Neuronal stem cell (in vitro differentiated cells): ENCODE measurements at regions not wholly inside any gene's neighbourhood (a gene's known extent, or its start where the extent isn't known, plus 50 kb on each side); places are given as distances from the start of the nearest gene placed in this dataset.

Experiments used
- DNase-seq: peaks from one replicate; pipeline ENCODE4 v3.0.0-alpha.2; 2013; ENCODE audit warnings: low spot score
- H2AFZ ChIP-seq: one replicate; pipeline ENCODE4 v1.6.1; 2013; ENCODE audit warnings: mild to moderate bottlenecking, low read length, inconsistent platforms
- H2AK5ac ChIP-seq: 2 replicates; pipeline ENCODE4 v1.6.1; 2013; ENCODE audit warnings: low read depth, mild to moderate bottlenecking, inconsistent platforms, low read length, moderate library complexity, mixed read lengths
- H2BK120ac ChIP-seq: 2 replicates; pipeline ENCODE4 v1.6.1; 2013; ENCODE audit warnings: low read depth, mild to moderate bottlenecking, inconsistent platforms, low read length, moderate library complexity, mixed read lengths
- H2BK12ac ChIP-seq: one replicate; pipeline ENCODE4 v1.6.1; 2013; ENCODE audit warnings: low read length, inconsistent platforms
- H2BK15ac ChIP-seq: 2 replicates; pipeline ENCODE4 v1.6.1; 2013; ENCODE audit warnings: mild to moderate bottlenecking, low read length, inconsistent platforms, mixed read lengths
- H2BK5ac ChIP-seq: one replicate; pipeline ENCODE4 v1.6.1; 2013; ENCODE audit warnings: inconsistent platforms, mild to moderate bottlenecking, low read length, moderate library complexity
- H3K14ac ChIP-seq: one replicate; pipeline ENCODE4 v1.6.1; 2013; ENCODE audit warnings: low read length, inconsistent platforms
- H3K18ac ChIP-seq: 2 replicates; pipeline ENCODE4 v1.6.1; 2013; ENCODE audit warnings: low read length, inconsistent platforms
- H3K23ac ChIP-seq: 2 replicates; pipeline ENCODE4 v1.6.1; 2013; ENCODE audit warnings: low read depth, mild to moderate bottlenecking, mixed read lengths, low read length, inconsistent platforms; ENCODE audit not compliant: poor library complexity
- H3K27ac ChIP-seq: replicated peaks from 3 replicates; pipeline ENCODE4 v1.5.1; 2013; ENCODE audit warnings: low read length, inconsistent platforms
- H3K27me3 ChIP-seq, 3 experiments: 2 replicates each; pipeline ENCODE4 v1.6.1; 2013; ENCODE audit warnings: low read length in 3 of 3, mild to moderate bottlenecking in 2 of 3, inconsistent platforms in 1 of 3, low read depth in 1 of 3, mixed read lengths in 1 of 3, moderate library complexity in 1 of 3; ENCODE audit not compliant: control insufficient read depth in 3 of 3, insufficient read depth in 3 of 3
- H3K36me3 ChIP-seq, 2 donors: replicated peaks in 1 of 2; 2 replicates each; pipeline ENCODE4 v1.6.1; 2013; ENCODE audit warnings: low read length in 2 of 2; ENCODE audit not compliant: control insufficient read depth in 2 of 2, insufficient read depth in 2 of 2
- H3K4ac ChIP-seq: 2 replicates; pipeline ENCODE4 v1.6.1; 2013; ENCODE audit warnings: inconsistent platforms, mild to moderate bottlenecking, low read length, moderate library complexity
- H3K4me1 ChIP-seq, 2 donors: 1 replicate in 1 of 2; 2 replicates in 1 of 2; pipeline ENCODE4 v1.6.1; 2013; ENCODE audit warnings: low read length in 2 of 2, low read depth in 1 of 2; ENCODE audit not compliant: control insufficient read depth in 2 of 2, insufficient read depth in 1 of 2
- H3K4me2 ChIP-seq: one replicate; pipeline ENCODE4 v1.6.1; 2013; ENCODE audit warnings: mild to moderate bottlenecking, low read length, inconsistent platforms; ENCODE audit not compliant: insufficient read depth, poor library complexity, severe bottlenecking
- H3K4me3 ChIP-seq, 2 donors: 2 replicates each; pipeline ENCODE4 v1.5.1; 2013; ENCODE audit warnings: low read length in 2 of 2, mild to moderate bottlenecking in 2 of 2, inconsistent platforms in 1 of 2, moderate library complexity in 1 of 2
- H3K79me1 ChIP-seq: one replicate; pipeline ENCODE4 v1.6.1; 2013; ENCODE audit warnings: low read depth, mild to moderate bottlenecking, inconsistent platforms, low read length, moderate library complexity
- H3K9ac ChIP-seq: one replicate; pipeline ENCODE4 v1.6.1; 2013; ENCODE audit warnings: mild to moderate bottlenecking, low read depth, low read length, inconsistent platforms; ENCODE audit not compliant: poor library complexity
- H3K9me3 ChIP-seq, 2 donors: replicated peaks in 1 of 2; 2 replicates each; pipeline versions ENCODE3 to v1.6.1; 2013; ENCODE audit warnings: low read length in 2 of 2, mild to moderate bottlenecking in 2 of 2, inconsistent platforms in 1 of 2, low read depth in 1 of 2, mixed read lengths in 1 of 2, moderate library complexity in 1 of 2; ENCODE audit not compliant: control insufficient read depth in 2 of 2, insufficient read depth in 1 of 2
- H4K8ac ChIP-seq: one replicate; pipeline ENCODE4 v1.6.1; 2013; ENCODE audit warnings: low read depth, mild to moderate bottlenecking, inconsistent platforms, low read length, moderate library complexity
- H4K91ac ChIP-seq: one replicate; pipeline ENCODE4 v1.6.1; 2013; ENCODE audit warnings: low read length, low read depth, mild to moderate bottlenecking, inconsistent platforms; ENCODE audit not compliant: poor library complexity
- WGBS, 2 donors: extraction: QIAGEN DNeasy Blood & Tissue Kit; methylation state at CpG; one replicate each; pipeline ENCODE4 v1.1.7; 2013; ENCODE audit warnings: missing lambda C conversion rate in 2 of 2, mixed read lengths in 1 of 2; ENCODE audit not compliant: insufficient read length in 2 of 2, insufficient replicate concordance in 1 of 2; ENCODE audit errors: extremely low coverage in 2 of 2; 5-methylcytosine and 5-hydroxymethylcytosine counted together

DNA sequence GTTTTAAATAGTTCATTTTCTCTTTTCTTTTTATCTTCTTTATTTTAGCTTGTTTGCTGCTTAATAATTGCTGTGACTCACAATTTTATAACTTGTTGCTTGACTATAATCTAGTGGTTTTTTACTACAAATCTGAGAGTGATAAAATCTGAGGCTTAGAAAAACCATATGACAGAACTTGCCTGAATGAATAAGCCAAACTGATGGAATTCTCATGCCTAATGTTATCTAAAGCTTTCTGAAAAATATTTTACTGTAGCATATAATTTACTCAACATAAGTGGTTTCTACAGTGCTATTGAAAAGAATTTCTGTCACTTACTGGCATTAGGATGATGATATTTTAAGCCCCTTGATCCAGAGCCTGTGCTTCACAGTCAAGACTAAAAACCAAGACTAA lies 175.1 kb downstream of the VGLL3 start:
- Histone ChIP-seq H3K14ac (no peak overlapping the region), H3K27ac (no peak overlapping the region), H3K9me3 (no peaks in the 10 kb centered on the region)

DNA sequence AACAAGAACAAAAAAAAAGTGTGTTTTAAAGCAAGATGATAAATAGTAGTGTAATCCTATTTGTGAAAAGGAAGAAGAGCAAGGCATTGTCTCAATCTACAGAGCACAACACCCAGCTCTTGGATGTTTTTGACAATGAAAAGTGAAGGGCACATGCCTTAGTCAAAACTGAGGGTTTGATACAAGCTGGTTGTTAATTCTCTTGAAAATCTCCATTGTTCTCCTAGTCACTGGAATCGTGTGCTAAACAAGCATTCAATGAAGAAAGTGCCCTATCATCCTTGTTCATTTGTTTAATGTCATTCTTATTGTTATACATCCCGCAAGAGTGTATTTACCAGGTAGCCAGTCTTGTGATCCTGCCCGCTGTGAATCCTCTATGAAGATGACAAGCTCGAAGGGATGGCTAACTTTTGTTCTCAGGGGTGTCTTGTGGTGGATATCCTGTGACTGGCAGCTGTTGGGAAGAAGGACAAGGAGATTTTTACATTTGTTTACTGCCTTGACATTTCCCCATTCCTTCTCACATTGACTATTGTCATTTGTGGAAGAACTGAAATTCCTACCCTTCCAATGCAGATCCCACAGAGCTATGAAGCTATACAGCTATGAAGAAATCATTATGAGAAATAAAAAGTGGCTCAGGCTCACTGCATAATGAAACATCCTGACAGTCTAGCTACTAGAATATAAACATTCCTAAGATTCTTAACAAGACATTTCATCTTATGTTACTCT lies 175.9 kb downstream of the VGLL3 start:
- no peak overlapping the region for H3K4me3 ChIP-seq
- no peak overlapping the region for H2BK5ac ChIP-seq
- no peak overlapping the region for H4K8ac ChIP-seq
- H3K14ac ChIP-seq: no peak overlapping the region
- H3K79me1 ChIP-seq: no peaks in the 10 kb centered on the region
- H3K27me3 ChIP-seq: no peaks in the 10 kb centered on the region
- H2BK12ac ChIP-seq: no peak overlapping the region
- H3K4ac ChIP-seq: no peak overlapping the region
- H3K36me3 ChIP-seq: no peaks in the 10 kb centered on the region
- no peak overlapping the region for H3K9ac ChIP-seq
- H3K9me3 ChIP-seq: no peaks in the 10 kb centered on the region
- no peak overlapping the region for H3K18ac ChIP-seq
- H2AK5ac ChIP-seq: no peak overlapping the region
- H3K4me2 ChIP-seq: no peak overlapping the region
- H3K27ac ChIP-seq: no peak overlapping the region
- no CpG with 5 or more reads among the region's 4 CpGs for WGBS, 2 donors
- no peak overlapping the region for H4K91ac ChIP-seq
- H2AFZ ChIP-seq: no peak overlapping the region
- H3K4me1 ChIP-seq: peaks cover 4 to 23% of the 10 kb centered on the region in 2 donors
- no peak overlapping the region for H3K23ac ChIP-seq
- H2BK15ac ChIP-seq: no peak overlapping the region
- no peak overlapping the region for H2BK120ac ChIP-seq
- no peak for DNase-seq

More for the DNA sequence above, 175.1 kb downstream of the VGLL3 start:
- Histone ChIP-seq H2AFZ (no peak overlapping the region), H3K4me2 (no peak overlapping the region), H2BK5ac (no peak overlapping the region), H2BK12ac (no peak overlapping the region), H3K4me3 (no peak overlapping the region), H2BK15ac (no peak overlapping the region), H4K8ac (no peak overlapping the region), H3K9ac (no peak overlapping the region), H3K23ac (no peak overlapping the region), H3K18ac (no peak overlapping the region), H3K4me1 (peaks cover 4 to 23% of the 10 kb centered on the region in 2 donors), H4K91ac (no peak overlapping the region), H3K27me3 (no peaks in the 10 kb centered on the region), H2AK5ac (no peak overlapping the region), H3K4ac (no peak overlapping the region), H3K79me1 (no peaks in the 10 kb centered on the region), H2BK120ac (no peak overlapping the region), H3K36me3 (no peaks in the 10 kb centered on the region)
- DNase-seq: no peak

DNA sequence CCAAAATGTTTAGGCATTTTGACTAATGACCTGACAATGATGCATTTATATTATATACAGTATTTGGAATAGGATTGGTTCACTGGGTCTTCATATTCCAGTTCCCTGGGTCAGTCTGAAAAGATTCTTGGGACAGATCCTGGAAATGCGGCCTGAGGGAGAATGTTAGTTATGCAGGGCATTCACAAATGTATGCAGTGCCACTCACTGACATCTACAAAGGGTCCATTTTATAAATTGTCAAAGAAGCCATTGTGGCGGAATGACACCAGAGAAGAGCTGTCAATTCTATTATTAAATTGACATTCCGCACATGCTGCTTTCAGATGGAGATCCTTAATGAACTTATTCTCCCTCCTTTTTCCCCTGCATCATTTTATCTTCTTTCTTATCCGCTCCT lies 176.6 kb downstream of the VGLL3 start:
- H2BK120ac ChIP-seq: no peak overlapping the region
- H4K8ac ChIP-seq: no peak overlapping the region
- no peak overlapping the region for H3K18ac ChIP-seq
- H3K23ac ChIP-seq: no peak overlapping the region
- H3K36me3 ChIP-seq: no peaks in the 10 kb centered on the region
- peaks cover 4 to 23% of the 10 kb centered on the region in 2 donors for H3K4me1 ChIP-seq
- no peak overlapping the region for H3K4me3 ChIP-seq
- H3K4ac ChIP-seq: no peak overlapping the region
- no peak overlapping the region for H2BK15ac ChIP-seq
- no peak for DNase-seq
- H3K9ac ChIP-seq: no peak overlapping the region
- H3K27me3 ChIP-seq: no peaks in the 10 kb centered on the region
- H3K27ac ChIP-seq: no peak overlapping the region
- no peak overlapping the region for H3K14ac ChIP-seq
- no peaks in the 10 kb centered on the region for H3K79me1 ChIP-seq
- no peak overlapping the region for H3K4me2 ChIP-seq
- H2BK5ac ChIP-seq: no peak overlapping the region
- H4K91ac ChIP-seq: no peak overlapping the region
- no peak overlapping the region for H2BK12ac ChIP-seq
- no peaks in the 10 kb centered on the region for H3K9me3 ChIP-seq
- H2AK5ac ChIP-seq: no peak overlapping the region
- H2AFZ ChIP-seq: no peak overlapping the region
- no CpG with 5 or more reads among the region's 4 CpGs for WGBS, 2 donors

DNA sequence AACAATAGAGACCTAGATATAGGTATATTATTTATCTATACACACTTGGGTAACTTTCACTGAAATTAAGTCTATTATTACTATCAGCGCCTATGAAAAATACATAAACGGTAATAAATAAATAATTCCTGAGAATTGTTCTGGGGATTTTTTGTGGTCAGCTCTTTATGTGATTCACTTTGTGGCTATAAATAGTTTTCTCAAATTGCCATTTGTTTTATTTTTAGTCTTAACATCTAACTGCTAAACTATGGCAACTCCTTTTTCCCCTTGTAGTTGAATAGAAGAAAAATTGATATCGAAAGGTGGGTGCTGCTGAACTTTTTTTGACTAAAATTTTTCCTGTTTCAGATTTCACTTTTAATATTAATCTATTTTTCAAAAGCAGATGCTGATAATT lies 189.0 kb downstream of the VGLL3 start:
- Histone ChIP-seq H3K9ac (no peak overlapping the region), H2BK120ac (no peak overlapping the region), H2BK12ac (no peak overlapping the region), H3K4ac (no peak overlapping the region), H2BK15ac (no peak overlapping the region), H3K9me3 (peaks cover 0 to 4% of the 10 kb centered on the region in 2 donors), H3K4me1 (no peaks in the 10 kb centered on the region), H3K14ac (no peak overlapping the region), H3K79me1 (no peaks in the 10 kb centered on the region), H4K8ac (no peak overlapping the region), H3K27ac (no peak overlapping the region), H3K36me3 (no peaks in the 10 kb centered on the region), H3K4me3 (no peak overlapping the region), H4K91ac (no peak overlapping the region), H2AK5ac (no peak overlapping the region), H3K4me2 (no peak overlapping the region), H2AFZ (no peak overlapping the region), H2BK5ac (no peak overlapping the region), H3K23ac (no peak overlapping the region), H3K27me3 (no peaks in the 10 kb centered on the region), H3K18ac (no peak overlapping the region)
- DNase-seq: no peak
- whole genome bisulfite sequencing, 2 donors: no CpG with 5 or more reads among the region's 3 CpGs
